Astrocyte (in vitro differentiated cells and primary cell): ENCODE measurements at regions not wholly inside any gene's neighbourhood (a gene's known extent, or its start where the extent isn't known, plus 50 kb on each side); places are given as distances from the start of the nearest gene placed in this dataset.

ENCODE experiments used
- DNase-seq: peaks from one replicate; pipeline ENCODE4 v3.0.0-alpha.2; 2010; ENCODE audit warnings: low read depth
- FAIRE-seq: peaks from 2 replicates; lab custom pipeline; 2011; peaks lifted over from hg19 to GRCh38; lab: Jason Lieb, UNC
- H2AFZ ChIP-seq: 2 replicates; pipeline ENCODE4 v1.6.0; 2012; ENCODE audit warnings: low read depth, low read length, inconsistent platforms
- H3K27ac ChIP-seq: 2 replicates; pipeline ENCODE4 v1.5.1; 2011; ENCODE audit warnings: low read depth, low read length, inconsistent platforms
- H3K27me3 ChIP-seq: 2 replicates; pipeline ENCODE4 v1.6.0; 2011; ENCODE audit warnings: low read length, inconsistent platforms; ENCODE audit not compliant: insufficient read depth
- H3K36me3 ChIP-seq: 2 replicates; pipeline ENCODE4 v1.5.1; 2011; ENCODE audit warnings: low read length, inconsistent platforms; ENCODE audit not compliant: insufficient read depth
- H3K4me1 ChIP-seq: 2 replicates; pipeline ENCODE4 v1.5.1; 2011; ENCODE audit warnings: low read length, inconsistent platforms; ENCODE audit not compliant: insufficient read depth
- H3K4me2 ChIP-seq: 2 replicates; pipeline ENCODE4 v1.6.0; 2012; ENCODE audit warnings: low read length, inconsistent platforms
- H3K4me3 ChIP-seq: 2 replicates; pipeline ENCODE4 v1.5.1; 2011; ENCODE audit warnings: low read depth, mild to moderate bottlenecking, low read length, inconsistent platforms; ENCODE audit not compliant: insufficient read depth
- H3K79me2 ChIP-seq: 2 replicates; pipeline ENCODE4 v1.6.0; 2012; ENCODE audit warnings: mild to moderate bottlenecking, low read length, inconsistent platforms; ENCODE audit not compliant: insufficient read depth
- H3K9ac ChIP-seq: 2 replicates; pipeline ENCODE4 v1.6.0; 2012; ENCODE audit warnings: mild to moderate bottlenecking, low read length, inconsistent platforms
- H3K9me3 ChIP-seq: 2 replicates; pipeline ENCODE4 v1.5.1; 2012; ENCODE audit warnings: low read depth, mild to moderate bottlenecking, low read length, inconsistent platforms; ENCODE audit not compliant: insufficient read depth
- H4K20me1 ChIP-seq: 2 replicates; pipeline ENCODE4 v1.6.0; 2012; ENCODE audit warnings: low read length, inconsistent platforms; ENCODE audit not compliant: insufficient read depth
- H3K27ac Mint-ChIP-seq: one replicate; pipeline ENCODE4 v1.8.0; 2021; ENCODE audit warnings: mild to moderate bottlenecking, mixed read lengths; ENCODE audit not compliant: unreplicated experiment
- H3K27me3 Mint-ChIP-seq: one replicate; pipeline ENCODE4 v1.8.0; 2021; ENCODE audit warnings: low read depth, mixed read lengths; ENCODE audit not compliant: unreplicated experiment
- H3K36me3 Mint-ChIP-seq: one replicate; pipeline ENCODE4 v1.8.0; 2021; ENCODE audit warnings: low read depth, mixed read lengths; ENCODE audit not compliant: unreplicated experiment
- H3K4me1 Mint-ChIP-seq: one replicate; pipeline ENCODE4 v1.8.0; 2021; ENCODE audit warnings: low read depth, mixed read lengths; ENCODE audit not compliant: unreplicated experiment
- H3K4me3 Mint-ChIP-seq: one replicate; pipeline ENCODE4 v1.8.0; 2021; ENCODE audit warnings: mild to moderate bottlenecking, moderate library complexity, mixed read lengths; ENCODE audit not compliant: unreplicated experiment
- H3K9me3 Mint-ChIP-seq: one replicate; pipeline ENCODE4 v1.8.0; 2021; ENCODE audit warnings: mild to moderate bottlenecking, mixed read lengths; ENCODE audit not compliant: unreplicated experiment
- CTCF ChIP-seq: IDR thresholded peaks from 2 replicates; pipeline ENCODE4 v1.5.1; 2011; ENCODE audit warnings: low read depth, mild to moderate bottlenecking, inconsistent platforms, low read length, moderate library complexity; ENCODE audit not compliant: insufficient read depth
- EZH2 ChIP-seq: IDR thresholded peaks from 2 replicates; pipeline ENCODE4 v1.6.1; 2012; ENCODE audit warnings: mild to moderate bottlenecking, low read length, inconsistent platforms; ENCODE audit not compliant: insufficient read depth

- Histone ChIP-seq H3K9me3 (no peaks in the 10 kb centered on the region), H3K36me3 (no peaks in the 10 kb centered on the region), H3K4me3 (no peak overlapping the region), H3K9ac (no peak overlapping the region), H3K79me2 (no peaks in the 10 kb centered on the region), H2AFZ (no peak overlapping the region), H3K4me2 (no peak overlapping the region), H4K20me1 (no peaks in the 10 kb centered on the region), H3K27me3 (peaks cover 5% of the 10 kb centered on the region), H3K27ac (no peak overlapping the region), H3K4me1 (no peaks in the 10 kb centered on the region)
- FAIRE-seq (no peak), DNase-seq (no peak)
- Mint-ChIP-seq H3K4me3 (no peak overlapping the region), H3K4me1 (peaks cover 3% of the 10 kb centered on the region), H3K27ac (no peak overlapping the region), H3K27me3 (peaks cover 11% of the 10 kb centered on the region), H3K36me3 (no peaks in the 10 kb centered on the region), H3K9me3 (peaks cover 3% of the 10 kb centered on the region)
- TF ChIP-seq CTCF (no peak), EZH2 (no peak)
Measured at GRCh38 chr1:229993060-229993459, 74.0 kb upstream of the GALNT2 start.

DNA sequence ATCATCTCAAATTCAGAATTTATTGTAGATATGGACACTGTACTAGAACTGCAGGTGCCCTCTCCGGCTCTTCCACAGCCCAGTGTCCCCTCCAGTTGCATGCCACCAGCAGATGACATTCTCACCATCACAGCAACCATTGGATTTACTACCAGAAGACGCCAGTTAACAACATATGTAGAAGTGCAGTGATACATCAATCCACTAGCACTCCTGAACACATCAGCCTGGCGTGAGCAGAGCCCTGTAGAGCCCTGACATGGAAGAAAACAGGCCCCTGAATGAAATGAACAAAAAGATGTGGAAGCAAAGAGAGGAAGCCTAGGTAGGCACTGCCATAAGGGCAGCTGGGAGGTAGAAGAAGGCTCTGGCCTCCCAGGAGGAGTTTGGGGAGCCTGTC, 73.1 kb upstream of the GALNT2 start:
- no peak for DNase-seq
- Histone ChIP-seq H4K20me1 (no peaks in the 10 kb centered on the region), H3K4me1 (no peaks in the 10 kb centered on the region), H3K79me2 (no peaks in the 10 kb centered on the region), H2AFZ (no peak overlapping the region), H3K27ac (no peak overlapping the region), H3K4me3 (no peak overlapping the region), H3K36me3 (no peaks in the 10 kb centered on the region), H3K27me3 (peaks cover 5% of the 10 kb centered on the region), H3K4me2 (no peak overlapping the region), H3K9me3 (no peaks in the 10 kb centered on the region), H3K9ac (no peak overlapping the region)
- TF ChIP-seq EZH2 (no peak), CTCF (no peak)
- H3K27ac Mint-ChIP-seq = peak overlapping the region; percentile 54
- peaks cover 7% of the 10 kb centered on the region for H3K27me3 Mint-ChIP-seq
- no peak for FAIRE-seq
- peaks cover 3% of the 10 kb centered on the region for H3K9me3 Mint-ChIP-seq
- no peaks in the 10 kb centered on the region for H3K36me3 Mint-ChIP-seq
- peaks cover 3% of the 10 kb centered on the region for H3K4me1 Mint-ChIP-seq
- H3K4me3 Mint-ChIP-seq = no peak overlapping the region

DNA sequence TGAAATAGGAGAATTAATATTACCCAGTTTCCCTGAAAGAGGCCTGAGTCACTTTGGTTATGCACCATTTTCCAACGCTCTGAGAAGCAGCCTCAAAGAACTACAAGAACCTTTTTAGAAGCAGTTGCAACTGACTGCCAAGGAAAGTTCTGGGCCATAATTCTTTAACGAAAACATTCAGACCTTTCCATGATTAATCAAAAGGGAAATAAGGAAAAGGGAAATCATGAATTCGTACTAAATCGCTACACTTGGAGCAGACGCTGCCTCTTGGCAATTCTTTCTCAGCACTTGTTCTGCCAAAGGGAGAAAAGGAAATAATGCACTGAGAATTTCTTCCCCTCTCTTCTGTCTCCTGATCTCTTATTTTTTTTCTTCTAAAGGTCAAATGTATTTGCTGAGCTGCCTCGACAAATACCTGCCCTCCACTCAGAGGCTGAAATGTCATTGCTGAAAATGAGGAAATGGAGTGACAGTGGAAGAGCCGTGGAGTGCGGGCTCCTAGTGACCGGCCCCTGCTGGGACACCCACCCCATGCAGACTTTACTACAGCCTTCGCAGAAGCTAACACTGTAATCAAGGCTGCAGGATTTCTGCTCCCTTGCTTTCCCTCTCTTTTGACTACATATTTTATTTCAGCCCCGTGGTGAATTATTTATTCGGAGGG, 67.9 kb upstream of the GALNT2 start:
- H2AFZ ChIP-seq = no peak overlapping the region
- no peaks in the 10 kb centered on the region for H3K9me3 ChIP-seq
- no peak overlapping the region for H3K4me2 ChIP-seq
- no peak overlapping the region for H3K27ac ChIP-seq
- no peaks in the 10 kb centered on the region for H3K36me3 Mint-ChIP-seq
- no peaks in the 10 kb centered on the region for H3K36me3 ChIP-seq
- peaks cover 3% of the 10 kb centered on the region for H3K4me1 Mint-ChIP-seq
- H3K79me2 ChIP-seq = no peaks in the 10 kb centered on the region
- peaks cover 20% of the 10 kb centered on the region for H3K27me3 Mint-ChIP-seq
- no peak overlapping the region for H3K9ac ChIP-seq
- H3K4me1 ChIP-seq = no peaks in the 10 kb centered on the region
- H3K4me3 Mint-ChIP-seq = no peak overlapping the region
- DNase-seq (peak; percentile 6), FAIRE-seq (no peak)
- TF ChIP-seq EZH2 (no peak), CTCF (no peak)
- H4K20me1 ChIP-seq = no peaks in the 10 kb centered on the region
- H3K27ac Mint-ChIP-seq = no peak overlapping the region
- H3K9me3 Mint-ChIP-seq = no peaks in the 10 kb centered on the region
- no peak overlapping the region for H3K4me3 ChIP-seq
- peaks cover 8% of the 10 kb centered on the region for H3K27me3 ChIP-seq
